DMS53 treated with DMSO at 0.1 percent for 48 hours (cell line): ENCODE measurements at regions not wholly inside any gene's neighbourhood (a gene's known extent, or its start where the extent isn't known, plus 50 kb on each side); places are given as distances from the start of the nearest gene placed in this dataset.
"Not testable (repeated sequence)": the region's sequence is repeated elsewhere in the genome, so short reads cannot be mapped to it uniquely, and the experiment has no call there.

Experiments used
- DNase-seq: peaks from one replicate; lab custom pipeline; 2025; ENCODE audit not compliant: unreplicated experiment; lab: John Stamatoyannopoulos, UW

DNA sequence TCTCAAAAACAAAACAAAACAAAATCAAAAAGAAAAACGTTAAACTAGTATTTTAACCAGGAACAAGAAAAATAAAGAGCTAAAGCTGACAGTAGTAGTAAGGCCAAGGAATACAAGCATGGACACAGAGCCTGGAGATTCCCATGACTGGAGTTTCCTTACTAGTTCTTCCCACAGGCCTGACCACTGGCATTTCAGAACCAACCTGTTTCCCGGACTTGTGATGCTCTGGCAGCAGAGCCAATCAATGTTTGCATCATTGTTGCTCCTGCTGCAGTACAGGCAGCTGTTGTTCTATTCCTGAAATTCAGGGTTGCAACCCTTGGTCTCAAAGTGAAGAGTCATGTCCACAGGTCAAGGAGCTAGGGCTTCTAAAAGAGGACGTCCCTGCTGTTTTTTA is 111.3 kb upstream of the WARS2 start:
- DNase-seq: no peak

DNA sequence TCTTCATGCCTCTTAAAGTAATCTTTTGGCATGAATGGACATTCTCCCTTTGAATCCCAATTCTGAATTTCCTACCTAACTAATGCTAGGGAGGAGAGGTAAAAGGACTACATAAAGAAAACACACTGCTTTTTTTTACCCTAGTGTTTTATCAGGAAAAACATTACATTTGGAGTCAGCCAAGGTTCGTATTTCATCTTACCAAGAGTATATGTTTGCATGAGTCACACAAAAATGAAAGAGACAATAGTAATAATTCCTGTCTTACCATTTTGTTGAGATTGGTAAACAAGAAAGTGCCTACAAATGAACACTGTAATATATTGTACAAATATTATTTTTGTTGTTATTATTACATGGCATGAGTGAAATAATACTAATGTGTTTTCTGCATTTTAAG is 112.9 kb upstream of the WARS2 start:
- DNase-seq: peak; percentile 10

DNA sequence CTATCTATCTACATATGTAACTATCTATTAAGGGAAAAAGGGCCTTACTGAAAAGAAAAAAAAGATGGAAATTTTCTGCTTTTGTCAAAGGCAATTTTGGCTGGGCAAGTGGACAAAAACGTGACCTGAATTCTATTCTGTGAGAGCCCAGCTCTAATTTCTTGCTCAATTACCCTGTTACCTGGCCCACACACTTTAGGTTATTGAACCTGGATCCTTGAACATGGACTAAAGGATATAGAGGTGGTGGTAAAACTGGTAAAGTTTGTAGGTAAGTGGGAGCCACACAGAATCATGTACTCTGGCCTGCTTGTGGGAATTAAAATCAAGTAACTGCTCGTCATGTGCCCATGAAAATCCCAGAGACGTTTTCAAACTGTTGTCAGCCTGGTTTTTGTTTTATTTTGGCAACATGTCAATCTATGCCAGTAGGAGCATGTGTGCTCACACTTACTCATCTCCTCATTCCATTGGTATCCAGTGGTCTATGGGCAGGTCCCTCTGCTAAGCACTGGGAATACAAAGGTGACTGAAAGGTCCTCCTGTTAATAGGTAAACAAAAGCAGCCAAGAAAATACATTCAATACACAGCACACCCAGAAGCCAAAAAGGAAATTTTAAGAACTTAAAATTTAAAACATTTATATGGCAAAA is 113.7 kb upstream of the WARS2 start:
- DNase-seq: no peak

DNA sequence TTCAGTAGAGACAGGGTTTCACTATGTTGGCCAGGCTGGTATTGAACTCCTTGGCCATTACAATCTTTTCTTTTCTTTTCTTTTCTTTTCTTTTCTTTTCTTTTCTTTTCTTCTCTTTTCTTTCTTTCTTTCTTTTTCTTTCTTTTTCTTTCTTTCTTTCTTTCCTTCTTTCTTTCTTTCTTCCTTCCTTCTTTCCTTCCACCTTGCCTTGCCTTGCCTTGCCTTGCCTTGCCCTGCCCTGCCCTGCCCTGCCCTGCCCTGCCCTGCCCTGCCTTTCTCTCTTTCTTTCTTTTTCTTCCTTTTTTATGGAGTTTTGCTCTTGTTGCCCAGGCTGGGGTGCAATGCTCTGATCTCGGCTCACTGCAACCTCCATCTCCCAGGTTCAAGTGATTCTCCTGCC is 112.5 kb upstream of the HAO2 start:
- DNase-seq: not testable (repeated sequence)

DNA sequence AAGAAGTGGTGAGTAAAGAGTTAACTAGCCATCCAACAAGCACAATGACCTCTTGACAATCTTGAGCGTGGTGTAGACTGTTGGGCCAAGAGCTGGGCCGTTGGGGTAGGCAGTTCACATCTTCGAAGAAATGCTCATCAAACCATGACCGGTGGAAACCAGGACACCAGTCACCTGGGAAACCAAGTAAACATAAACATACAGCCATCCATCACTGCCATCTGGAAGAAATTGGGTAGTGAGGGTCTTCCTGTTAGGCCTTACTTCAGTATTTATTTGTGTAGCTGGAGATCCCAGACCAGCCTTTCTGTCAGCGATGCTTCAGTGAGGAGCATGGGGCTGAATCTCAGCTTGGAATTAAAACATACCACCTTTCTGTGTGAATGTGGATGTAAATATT is 108.1 kb upstream of the HAO2 start:
- DNase-seq: no peak

DNA sequence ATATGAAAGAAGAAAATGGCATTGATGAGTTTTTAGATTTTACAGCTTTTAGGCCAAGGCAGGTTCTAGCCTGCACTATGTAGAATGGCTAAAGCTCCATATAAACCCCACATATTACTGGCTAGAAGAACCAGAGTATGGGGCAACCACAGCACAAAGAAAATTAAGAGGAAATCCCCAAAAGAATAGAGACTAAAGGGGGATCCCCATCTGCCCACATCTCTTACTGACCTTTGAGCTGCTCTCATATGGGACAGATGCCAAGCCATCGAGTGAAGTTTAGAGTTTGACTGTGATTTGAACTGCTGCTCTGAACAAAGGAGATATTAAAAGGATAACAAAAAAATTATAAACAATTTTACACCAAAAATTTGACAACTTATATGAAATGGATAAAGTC is 102.2 kb upstream of the HAO2 start:
- no peak for DNase-seq

DNA sequence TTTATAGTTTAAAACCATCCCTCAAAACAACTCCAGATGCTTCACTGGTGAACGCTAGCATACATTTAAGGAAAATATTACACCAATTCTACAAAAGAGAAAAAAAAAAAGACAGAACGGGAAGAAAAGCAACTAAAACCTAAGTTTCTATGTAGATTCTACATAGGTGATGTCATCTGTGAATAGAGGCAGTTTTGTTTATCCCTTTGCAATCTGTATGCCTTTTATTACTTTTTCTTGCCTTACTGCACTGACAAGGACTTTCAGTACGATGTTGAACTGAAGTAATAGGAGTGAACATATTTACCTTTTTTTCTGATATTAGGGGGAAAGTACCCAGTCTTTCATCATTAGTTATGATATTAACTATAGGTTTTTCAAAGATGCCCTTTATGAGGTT is 101.7 kb upstream of the HAO2 start:
- DNase-seq: no peak

DNA sequence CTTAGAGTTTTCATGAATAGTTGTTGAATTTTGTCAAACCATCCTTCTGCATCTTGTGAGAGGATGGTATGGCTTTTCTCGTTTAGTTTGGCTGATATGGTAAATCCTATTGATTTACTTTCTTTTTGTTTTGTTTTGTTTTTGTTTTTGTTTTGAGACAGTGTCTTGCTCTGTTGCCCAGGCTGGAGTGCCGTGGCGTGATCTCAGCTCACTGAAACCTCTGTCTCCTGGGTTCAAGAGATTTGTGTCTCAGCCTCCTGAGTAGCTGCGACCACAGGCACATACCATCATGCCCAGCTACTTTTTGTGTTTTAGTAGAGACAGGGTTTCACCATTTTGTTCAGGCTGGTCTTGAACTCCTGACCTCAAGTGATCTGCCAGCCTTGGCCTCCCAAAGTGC is 101.3 kb upstream of the HAO2 start:
- DNase-seq: not testable (repeated sequence)

DNA sequence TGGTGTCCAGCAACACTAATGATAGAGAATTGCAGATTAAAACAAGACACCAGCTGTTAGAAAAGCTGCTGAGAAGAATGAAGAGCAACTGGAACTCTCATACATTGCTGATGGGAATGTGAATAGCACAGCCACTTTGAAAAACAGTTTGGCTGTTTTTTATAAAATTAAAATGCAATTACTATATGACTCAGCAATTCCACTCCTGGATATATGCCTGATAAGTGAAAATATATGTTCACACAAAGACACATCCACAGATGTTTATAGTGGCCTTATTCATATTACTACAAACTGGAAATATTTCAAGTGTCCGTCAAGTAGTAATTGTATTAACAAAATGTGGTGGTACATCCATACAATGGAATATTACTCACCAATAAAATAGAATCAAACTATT is 99.7 kb upstream of the HAO2 start:
- DNase-seq: no peak

DNA sequence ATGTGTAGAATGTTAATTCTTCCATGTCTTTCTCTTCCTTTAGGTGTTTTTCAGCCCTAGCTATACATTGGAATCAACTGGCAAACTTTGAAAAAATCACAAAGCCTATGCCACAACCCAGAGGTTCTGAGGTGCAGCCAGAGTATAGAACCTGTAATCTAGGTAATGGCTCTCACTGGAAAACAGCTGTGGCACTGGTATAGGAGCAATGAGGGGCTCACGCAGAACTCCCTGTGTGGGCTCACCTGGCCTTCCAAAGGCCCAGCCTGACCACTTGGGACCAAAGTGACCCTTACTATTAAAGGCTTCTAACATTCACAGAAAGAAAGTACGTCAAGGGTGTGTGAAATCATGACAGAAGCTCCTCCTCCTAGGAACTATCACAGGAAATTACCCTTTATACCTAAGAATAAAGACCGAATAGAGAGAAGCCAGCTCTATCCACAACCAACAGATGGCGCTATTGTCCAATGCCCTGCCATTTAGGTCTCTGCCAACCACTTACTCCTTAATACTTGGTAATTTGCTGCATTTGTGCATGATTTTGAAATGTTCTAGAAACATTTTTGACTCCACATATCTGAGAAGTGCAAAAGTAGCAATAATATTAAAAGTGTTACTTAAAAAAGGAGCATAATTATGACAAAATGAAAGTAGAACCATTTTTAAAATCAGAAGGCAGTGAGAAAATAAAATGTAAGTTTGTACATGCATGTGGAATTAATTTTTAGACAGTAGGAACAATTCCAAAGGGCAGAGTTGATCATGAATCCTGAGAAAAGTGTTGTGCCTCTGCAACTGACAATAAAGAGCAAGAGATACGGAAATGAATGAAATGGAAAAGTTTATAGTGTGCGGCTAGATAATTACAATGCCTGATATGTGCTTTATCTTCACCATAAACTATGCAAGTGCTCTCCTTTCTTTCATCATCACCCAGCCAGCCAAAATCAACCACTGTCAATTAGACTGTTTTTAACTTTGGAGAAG is 93.1 kb upstream of the HAO2 start:
- DNase-seq: peak; percentile 16

DNA sequence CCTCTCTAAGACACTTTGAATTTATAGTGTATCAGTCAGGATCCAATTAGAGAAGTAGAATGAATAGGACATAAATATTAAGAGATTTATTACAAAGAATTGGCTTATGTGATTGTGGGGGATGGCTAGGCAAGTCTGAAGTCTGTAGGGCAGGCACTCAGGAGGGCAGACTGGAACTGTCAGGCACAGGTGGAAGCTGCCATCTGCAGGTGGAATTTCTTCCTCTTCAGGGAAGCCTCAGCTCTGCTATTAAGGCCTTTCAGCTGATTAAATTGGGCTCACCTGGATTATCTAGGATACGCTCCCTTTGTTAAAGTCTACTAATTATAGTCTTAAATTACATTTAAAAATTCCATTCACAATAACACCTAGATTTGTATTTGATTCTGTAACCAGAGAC is 92.0 kb upstream of the HAO2 start:
- DNase-seq: no peak

DNA sequence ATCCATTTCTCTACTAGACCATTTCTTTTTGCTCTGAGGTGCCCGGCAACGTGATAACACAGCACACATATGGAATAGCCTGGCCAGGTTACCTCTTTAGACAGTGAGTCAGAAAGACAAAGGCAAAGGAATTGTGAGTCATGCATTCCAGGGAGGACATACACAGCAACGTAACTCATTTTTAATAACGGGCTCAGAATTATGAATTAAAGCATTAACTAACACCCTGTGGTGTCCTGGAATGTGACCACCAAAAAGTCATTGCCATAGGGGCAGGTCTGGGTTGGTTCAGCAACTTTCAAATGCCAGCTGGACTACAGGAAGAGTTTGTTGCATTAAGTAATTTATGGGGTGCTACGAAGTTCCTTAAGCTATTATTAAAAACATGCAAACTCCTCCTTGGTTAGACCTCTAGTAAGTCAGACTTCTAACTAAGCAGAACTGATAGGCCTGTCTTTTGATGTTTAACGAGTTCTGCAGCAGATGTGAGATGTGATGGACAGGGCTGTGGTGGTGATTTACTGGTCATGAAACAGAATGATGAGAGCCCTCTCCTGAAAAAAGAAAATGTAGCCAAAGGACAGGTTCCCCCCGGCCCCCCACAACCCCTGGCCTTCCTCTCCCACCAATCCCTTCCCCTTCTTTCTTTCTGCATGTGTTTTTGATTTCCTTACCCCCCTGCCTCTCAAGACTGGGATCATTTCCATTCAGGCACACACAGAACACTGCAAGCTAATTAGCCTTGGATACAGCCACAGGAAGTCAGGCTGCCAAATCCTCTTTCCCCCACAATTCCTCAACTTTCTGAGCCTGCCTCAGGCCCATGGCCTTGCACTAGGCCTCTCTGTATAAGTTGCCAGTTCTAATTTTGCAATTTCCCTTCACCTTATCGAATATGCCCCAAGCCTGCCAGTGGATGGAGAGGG is 88.9 kb upstream of the HAO2 start:
- DNase-seq: no peak

DNA sequence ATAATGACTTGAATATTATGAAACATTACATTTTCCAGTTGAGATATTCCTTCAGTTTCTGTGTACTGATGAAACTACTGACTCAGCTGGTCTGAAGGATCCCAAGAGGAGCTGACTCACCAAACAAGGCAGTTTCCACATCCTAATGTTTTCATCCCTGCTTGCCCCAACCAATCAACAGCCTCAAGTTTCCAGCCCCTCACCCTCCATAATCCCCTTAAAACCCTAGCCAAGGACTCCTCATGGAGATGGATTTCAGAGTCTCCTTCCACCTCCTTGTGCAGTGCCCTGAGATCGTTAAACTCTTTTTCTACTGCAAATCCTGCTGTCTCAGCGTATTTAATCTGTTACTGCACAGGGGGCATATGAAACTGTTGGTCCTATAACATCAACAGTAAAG is 83.1 kb upstream of the HAO2 start:
- no peak for DNase-seq

DNA sequence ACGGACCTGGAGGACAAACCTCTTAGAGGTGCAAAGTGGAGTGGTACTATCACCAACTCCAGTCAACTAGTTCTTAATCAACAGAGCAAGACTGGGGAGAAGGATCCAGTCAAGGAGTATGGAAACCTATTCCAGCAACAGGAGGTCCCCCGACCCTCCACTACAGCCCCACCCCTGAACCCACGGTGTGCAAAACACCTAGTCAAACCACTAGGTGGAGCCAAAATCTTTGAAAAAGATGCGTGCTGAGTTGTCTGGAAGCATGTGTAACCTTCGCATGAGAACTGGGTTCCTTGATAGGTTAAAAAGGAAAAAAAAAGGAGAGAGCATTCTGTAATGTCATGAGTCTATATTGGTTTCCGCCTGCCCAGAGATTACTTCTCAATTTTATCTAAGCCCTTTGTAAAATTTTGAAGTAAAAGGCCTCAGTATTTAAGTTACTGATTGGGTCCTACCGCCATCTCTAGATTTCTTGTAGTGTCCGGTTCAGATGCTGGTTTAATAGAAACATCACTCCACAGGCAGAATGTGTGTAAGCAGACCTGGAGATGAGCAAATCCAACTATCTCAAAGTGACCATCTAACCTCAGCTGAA is 81.9 kb upstream of the HAO2 start:
- no peak for DNase-seq

DNA sequence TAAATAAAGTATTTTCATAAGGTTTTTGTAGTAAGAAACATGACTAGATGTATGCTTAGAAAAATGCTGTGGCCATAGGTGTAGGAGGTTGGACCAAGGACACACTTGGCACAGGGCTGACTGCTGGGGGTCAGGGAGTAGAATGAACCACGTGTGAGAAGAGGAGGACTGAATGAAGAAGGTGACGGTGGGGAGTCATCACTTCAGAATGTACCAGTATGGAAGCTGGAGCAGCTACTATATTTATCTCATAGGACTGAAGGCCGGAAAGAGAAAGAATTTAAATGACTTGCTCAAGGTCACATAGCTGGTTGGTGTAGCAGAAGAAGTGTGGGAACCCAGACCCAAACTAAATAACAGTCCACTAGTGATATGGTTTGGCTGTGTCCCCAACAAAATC is 79.8 kb upstream of the HAO2 start:
- no peak for DNase-seq

DNA sequence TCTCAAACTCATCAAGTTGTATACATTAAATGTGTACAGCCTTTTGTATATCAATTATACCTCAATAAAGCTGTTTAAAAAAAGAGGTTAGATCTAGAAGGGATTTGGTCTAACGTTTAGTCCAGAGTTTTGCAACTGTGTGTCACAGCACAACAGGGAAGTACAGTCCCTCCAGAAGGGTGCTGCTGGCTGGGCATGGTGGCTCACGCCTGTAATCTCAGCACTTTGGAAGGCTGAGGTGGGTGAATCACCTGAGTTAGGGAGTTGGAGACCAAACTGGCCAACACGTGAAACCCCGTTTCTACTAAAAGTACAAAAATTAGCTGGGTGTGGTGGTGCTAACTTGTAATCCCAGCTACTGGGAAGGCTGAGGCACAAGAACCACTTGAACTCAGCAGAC is 78.3 kb upstream of the HAO2 start:
- DNase-seq: no peak

DNA sequence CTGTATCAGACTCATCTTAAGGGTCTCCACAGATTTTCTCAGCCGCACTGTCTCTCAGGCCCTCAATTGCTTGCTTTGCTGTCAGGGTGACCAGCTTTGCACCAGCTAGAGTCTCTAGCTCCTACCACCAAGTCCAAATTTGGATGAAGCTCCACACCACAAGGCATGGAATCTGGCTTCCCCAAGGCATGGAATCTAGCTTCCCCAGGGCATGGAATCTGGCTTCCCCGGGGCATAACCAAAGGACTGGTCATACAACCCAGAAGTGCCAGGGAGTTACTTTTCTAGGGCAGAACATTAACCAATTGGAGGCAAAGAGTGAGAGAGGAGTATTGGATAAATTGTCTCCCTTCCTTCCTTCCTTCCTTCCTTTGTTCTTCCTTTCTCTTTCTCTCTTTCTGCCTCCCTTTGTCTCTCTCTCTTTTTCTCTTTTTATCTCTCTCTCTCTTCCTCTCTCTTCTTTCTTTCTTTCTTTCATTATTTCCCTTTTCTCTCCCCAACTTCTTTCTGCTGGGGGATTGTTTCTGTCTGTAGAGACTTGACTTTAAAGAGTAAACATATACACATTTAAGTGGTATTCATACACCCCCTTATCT is 76.9 kb upstream of the HAO2 start:
- no peak for DNase-seq

DNA sequence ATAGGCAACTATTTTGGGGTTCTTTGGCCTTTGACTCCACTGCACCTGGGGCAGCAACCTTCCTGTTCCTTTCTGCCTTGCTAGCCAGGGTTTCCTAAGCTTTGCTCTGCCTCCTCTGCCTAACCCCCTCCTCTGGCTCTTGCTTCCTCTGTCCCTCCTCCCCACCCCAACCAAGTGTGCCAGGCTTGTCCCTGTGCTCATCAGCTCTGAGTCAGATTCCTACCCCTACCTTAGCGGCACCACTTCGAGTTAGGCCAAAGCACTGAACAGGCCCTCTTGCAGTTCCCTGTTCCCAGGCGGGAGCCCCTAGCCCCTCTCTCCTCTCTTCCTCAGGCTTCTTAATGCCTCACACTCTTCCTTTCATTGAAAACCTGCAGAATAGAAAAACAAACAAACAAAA is 74.8 kb upstream of the HAO2 start:
- no peak for DNase-seq

DNA sequence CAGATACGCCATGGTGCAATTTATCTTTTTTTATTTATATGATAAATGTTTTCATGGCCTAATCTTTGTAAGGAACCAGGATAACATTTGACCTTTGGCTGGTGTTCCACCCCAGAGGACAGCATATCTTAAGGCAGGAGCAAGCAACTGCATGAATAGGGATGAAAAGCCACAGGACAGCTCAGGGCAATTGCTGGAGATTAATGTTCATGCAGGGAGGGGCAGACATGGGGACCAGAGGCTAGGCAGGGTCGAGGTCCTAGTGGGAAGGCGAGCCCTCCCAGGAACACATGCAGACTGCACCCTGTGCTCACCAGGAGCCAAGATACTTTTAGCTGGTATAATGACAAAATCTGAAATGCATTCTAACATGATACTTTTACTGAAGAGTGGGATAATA is 74.4 kb upstream of the HAO2 start:
- DNase-seq: no peak

DNA sequence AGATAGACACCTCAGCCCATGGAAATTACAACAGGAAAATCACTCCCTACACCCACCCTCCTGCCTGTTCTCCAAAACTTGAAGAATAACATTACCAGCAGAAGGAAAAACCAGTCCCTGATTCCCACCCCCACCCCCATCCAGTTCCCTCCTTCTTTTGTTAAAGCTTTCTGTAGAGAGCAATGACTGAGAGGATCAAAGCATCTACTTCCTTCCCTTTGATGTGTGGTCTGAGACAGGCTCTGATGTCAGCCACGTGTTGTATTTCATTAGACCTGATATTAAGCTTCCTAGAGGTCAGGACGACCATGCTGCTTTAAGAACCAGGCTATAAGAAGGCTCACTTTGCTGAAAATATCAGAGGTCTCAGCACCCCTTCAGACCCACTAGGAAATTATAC is 73.9 kb upstream of the HAO2 start:
- DNase-seq: no peak
